T-helper 1 cell treated with Interleukin-12 subunit alpha and Interleukin-12 subunit beta and Interleukin-4 antibody, amounts not matched to agents 30 μg/mL and 1 μg/mL, for 36 hours (primary cell): ENCODE measurements at regions not wholly inside any gene's neighbourhood (a gene's known extent, or its start where the extent isn't known, plus 50 kb on each side); places are given as distances from the start of the nearest gene placed in this dataset.

Source experiments
- H3K27ac Mint-ChIP-seq: one replicate; pipeline ENCODE4 v1.8.0; 2021; ENCODE audit warnings: mild to moderate bottlenecking, mixed read lengths
- H3K27me3 Mint-ChIP-seq: one replicate; pipeline ENCODE4 v1.8.0; 2021; ENCODE audit warnings: low read depth, mixed read lengths
- H3K36me3 Mint-ChIP-seq: one replicate; pipeline ENCODE4 v1.8.0; 2021; ENCODE audit warnings: low read depth, mixed read lengths
- H3K4me1 Mint-ChIP-seq: one replicate; pipeline ENCODE4 v1.8.0; 2021; ENCODE audit warnings: low read depth, mixed read lengths
- H3K4me3 Mint-ChIP-seq: one replicate; pipeline ENCODE4 v1.8.0; 2021; ENCODE audit warnings: mild to moderate bottlenecking, moderate library complexity, mixed read lengths
- H3K9me3 Mint-ChIP-seq: one replicate; pipeline ENCODE4 v1.8.0; 2021; ENCODE audit warnings: mixed read lengths

GRCh38 chr5:127228540-127229184, 61.9 kb upstream of the MEGF10 start:
- peak overlapping the region; percentile 58 for H3K4me3 Mint-ChIP-seq
- peaks cover 12% of the 10 kb centered on the region for H3K4me1 Mint-ChIP-seq
- no peak overlapping the region for H3K27ac Mint-ChIP-seq
- H3K36me3 Mint-ChIP-seq, result no peaks in the 10 kb centered on the region
- H3K9me3 Mint-ChIP-seq, result no peaks in the 10 kb centered on the region
- peaks cover 8% of the 10 kb centered on the region for H3K27me3 Mint-ChIP-seq

DNA sequence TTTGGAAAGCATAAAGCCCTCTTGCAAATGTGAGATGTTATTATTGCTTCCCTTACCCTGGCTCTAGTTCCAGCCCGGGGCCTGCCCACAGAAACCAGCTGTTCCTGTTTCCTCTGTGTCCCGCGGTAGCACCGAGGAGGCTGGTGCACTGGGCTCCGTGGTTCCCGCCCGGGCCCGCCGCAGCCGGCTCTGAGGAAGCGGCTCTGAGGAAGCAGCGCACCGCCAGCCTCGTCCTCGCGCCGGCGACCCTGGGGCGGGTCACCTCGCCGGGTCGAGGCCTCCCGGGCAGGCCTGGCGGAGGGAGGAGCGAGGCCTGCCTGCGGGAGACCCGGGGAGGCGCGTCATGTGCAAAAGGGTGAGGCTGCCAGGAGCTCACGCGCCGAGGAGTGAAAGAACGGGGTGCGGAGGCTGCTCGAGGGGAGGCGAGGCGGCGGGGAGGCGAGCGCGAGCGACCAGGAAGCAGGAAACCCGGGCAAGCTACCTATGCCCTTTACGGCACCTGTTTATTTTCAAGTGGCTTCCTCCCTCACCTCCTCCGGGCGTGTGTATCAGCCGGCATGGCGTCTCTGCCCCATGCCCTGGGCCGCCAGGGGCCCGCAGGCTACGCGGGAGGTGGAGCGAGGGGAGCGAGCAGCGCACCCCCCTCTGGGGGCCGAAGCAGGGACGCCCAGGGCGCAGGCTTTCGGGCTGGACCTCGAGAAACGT, 61.3 kb upstream of the MEGF10 start:
- Mint-ChIP-seq H3K36me3 (no peaks in the 10 kb centered on the region), H3K9me3 (no peaks in the 10 kb centered on the region), H3K4me3 (peak overlapping the region; percentile 58), H3K27ac (no peak overlapping the region), H3K27me3 (peaks cover 8% of the 10 kb centered on the region), H3K4me1 (peaks cover 12% of the 10 kb centered on the region)

DNA sequence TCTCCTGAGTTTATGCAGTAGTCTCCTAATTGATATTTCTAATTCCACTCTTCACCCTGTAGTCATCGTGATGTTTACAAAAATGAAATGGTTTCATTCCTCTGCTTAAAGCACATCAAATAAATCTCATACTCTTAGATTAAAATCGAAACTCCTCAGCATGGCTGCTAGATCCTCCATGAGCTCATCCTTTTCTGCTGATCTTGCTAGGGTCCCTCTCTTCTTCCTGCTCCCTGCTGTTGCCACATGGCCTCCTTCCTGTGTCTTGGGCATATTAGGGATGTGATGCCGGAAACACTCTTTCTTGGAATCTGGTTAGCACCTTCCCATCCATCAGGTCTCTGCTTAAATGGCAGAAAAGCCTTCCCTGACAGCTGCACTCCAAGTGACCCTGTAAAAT, 59.5 kb upstream of the MEGF10 start:
- Mint-ChIP-seq H3K27me3 (peaks cover 8% of the 10 kb centered on the region), H3K4me3 (peak overlapping the region; percentile 30), H3K4me1 (peaks cover 12% of the 10 kb centered on the region), H3K36me3 (no peaks in the 10 kb centered on the region), H3K9me3 (no peaks in the 10 kb centered on the region), H3K27ac (no peak overlapping the region)

GRCh38 chr5:127233590-127233989, 57.0 kb upstream of the MEGF10 start:
- Mint-ChIP-seq H3K9me3 (no peaks in the 10 kb centered on the region), H3K4me3 (no peak overlapping the region), H3K27ac (no peak overlapping the region), H3K36me3 (no peaks in the 10 kb centered on the region), H3K27me3 (no peaks in the 10 kb centered on the region), H3K4me1 (peaks cover 12% of the 10 kb centered on the region)

- Mint-ChIP-seq H3K36me3 (no peaks in the 10 kb centered on the region), H3K9me3 (no peaks in the 10 kb centered on the region), H3K4me1 (peaks cover 4% of the 10 kb centered on the region), H3K27me3 (no peaks in the 10 kb centered on the region), H3K27ac (no peak overlapping the region), H3K4me3 (no peak overlapping the region)
These were observed 55.5 kb upstream of the MEGF10 start for GRCh38 chr5:127235136-127235535.

DNA sequence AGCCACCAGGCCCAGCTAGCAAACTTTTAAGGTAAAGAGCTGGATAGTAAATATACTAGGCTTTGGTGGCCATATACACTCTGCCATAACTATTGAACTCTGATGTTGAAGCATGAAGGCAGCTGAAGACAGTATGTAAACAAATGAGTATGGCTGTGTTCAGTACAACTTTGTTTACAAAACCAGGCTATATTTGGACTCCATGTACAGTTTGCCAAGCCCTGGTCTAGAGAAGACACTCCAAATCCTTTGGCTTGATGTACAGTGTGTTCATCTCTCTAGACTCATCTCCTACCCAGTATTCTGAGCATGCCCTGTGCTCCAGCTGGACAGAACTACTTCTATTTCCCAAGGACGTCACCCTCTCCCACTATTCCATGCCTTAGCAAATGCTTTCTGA, 54.3 kb upstream of the MEGF10 start:
- Mint-ChIP-seq H3K27me3 (no peaks in the 10 kb centered on the region), H3K9me3 (no peaks in the 10 kb centered on the region), H3K4me1 (no peaks in the 10 kb centered on the region), H3K4me3 (no peak overlapping the region), H3K27ac (no peak overlapping the region), H3K36me3 (no peaks in the 10 kb centered on the region)
